Bronchial epithelial cell (primary cell): ENCODE measurements at regions not wholly inside any gene's neighbourhood (a gene's known extent, or its start where the extent isn't known, plus 50 kb on each side); places are given as distances from the start of the nearest gene placed in this dataset.
"Not testable (repeated sequence)": the region's sequence is repeated elsewhere in the genome, so short reads cannot be mapped to it uniquely, and the experiment has no call there.

Experiments used
- DNase-seq: peaks from one replicate; pipeline ENCODE4 v3.0.0-alpha.2; 2010; ENCODE audit warnings: low read depth
- FAIRE-seq: peaks from 2 replicates; lab custom pipeline; 2011; peaks lifted over from hg19 to GRCh38; lab: Jason Lieb, UNC
- H3K27me3 ChIP-seq: 2 replicates; pipeline ENCODE4 v1.5.1; 2011; ENCODE audit warnings: low read length; ENCODE audit not compliant: control insufficient read depth, insufficient read depth
- H3K36me3 ChIP-seq: 2 replicates; pipeline ENCODE4 v1.5.1; 2011; ENCODE audit warnings: low read length; ENCODE audit not compliant: control insufficient read depth, insufficient read depth
- H3K4me3 ChIP-seq: 2 replicates; pipeline ENCODE4 v1.5.1; 2011; ENCODE audit warnings: mild to moderate bottlenecking, low read depth, low read length, control low read depth
- TF ChIP-seq, protein P1 (sequence below): IDR thresholded peaks from 2 replicates; pipeline ENCODE4 v1.5.1; 2011; ENCODE audit warnings: mild to moderate bottlenecking, moderate library complexity, low read length, control low read depth, inconsistent platforms; ENCODE audit not compliant: insufficient read depth, severe bottlenecking

DNA sequence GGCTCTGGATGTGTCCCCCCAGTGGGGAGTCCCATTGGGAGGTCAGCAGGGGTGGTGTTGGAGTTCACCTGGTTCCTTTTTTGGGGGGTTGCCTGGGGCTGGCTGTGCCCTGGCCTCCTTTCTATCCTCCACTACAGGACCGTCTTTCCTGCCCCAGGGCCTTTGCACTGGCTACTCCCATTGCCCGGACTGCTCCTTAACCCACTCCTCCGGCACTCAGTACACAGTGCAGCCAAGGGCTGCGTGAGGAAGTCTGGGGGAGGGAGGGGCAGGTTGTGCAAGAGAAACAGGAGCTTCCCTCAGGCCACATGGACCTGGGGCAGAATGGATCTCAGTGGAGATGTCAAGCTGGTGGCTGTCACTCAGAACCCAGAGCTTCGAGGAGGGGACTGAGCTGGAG is 429.3 kb upstream of the SULF2 start:
- no peak for FAIRE-seq

DNA sequence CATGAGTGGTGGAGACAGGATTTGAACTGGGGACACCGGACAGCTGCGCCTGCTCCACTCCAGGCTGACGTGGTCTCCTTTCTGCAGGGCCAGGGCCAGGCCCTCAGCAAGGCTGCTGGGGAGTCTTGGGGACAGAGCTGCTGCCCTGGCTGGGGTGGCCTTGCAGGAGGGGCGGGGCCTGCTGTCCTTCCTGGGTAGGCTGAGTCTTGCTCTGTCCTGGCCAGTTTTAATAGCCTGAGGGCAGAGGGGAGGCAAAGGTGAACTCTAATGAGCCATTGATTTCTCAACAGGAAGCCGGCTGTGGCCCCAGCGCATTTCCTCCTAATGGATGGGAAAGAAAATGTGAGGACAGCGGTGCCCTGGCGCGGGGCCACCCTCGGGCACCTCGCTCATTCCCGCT is 428.4 kb upstream of the SULF2 start:
- H3K36me3 ChIP-seq, H3K4me3 ChIP-seq, FAIRE-seq, DNase-seq, H3K27me3 ChIP-seq: not testable (repeated sequence)

More for the DNA sequence above, 429.3 kb upstream of the SULF2 start:
- TF ChIP-seq, protein P1, sequence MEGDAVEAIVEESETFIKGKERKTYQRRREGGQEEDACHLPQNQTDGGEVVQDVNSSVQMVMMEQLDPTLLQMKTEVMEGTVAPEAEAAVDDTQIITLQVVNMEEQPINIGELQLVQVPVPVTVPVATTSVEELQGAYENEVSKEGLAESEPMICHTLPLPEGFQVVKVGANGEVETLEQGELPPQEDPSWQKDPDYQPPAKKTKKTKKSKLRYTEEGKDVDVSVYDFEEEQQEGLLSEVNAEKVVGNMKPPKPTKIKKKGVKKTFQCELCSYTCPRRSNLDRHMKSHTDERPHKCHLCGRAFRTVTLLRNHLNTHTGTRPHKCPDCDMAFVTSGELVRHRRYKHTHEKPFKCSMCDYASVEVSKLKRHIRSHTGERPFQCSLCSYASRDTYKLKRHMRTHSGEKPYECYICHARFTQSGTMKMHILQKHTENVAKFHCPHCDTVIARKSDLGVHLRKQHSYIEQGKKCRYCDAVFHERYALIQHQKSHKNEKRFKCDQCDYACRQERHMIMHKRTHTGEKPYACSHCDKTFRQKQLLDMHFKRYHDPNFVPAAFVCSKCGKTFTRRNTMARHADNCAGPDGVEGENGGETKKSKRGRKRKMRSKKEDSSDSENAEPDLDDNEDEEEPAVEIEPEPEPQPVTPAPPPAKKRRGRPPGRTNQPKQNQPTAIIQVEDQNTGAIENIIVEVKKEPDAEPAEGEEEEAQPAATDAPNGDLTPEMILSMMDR, result no peak
- no peak for DNase-seq
- Histone ChIP-seq H3K27me3 (no peaks in the 10 kb centered on the region), H3K4me3 (no peak overlapping the region), H3K36me3 (no peaks in the 10 kb centered on the region)

DNA sequence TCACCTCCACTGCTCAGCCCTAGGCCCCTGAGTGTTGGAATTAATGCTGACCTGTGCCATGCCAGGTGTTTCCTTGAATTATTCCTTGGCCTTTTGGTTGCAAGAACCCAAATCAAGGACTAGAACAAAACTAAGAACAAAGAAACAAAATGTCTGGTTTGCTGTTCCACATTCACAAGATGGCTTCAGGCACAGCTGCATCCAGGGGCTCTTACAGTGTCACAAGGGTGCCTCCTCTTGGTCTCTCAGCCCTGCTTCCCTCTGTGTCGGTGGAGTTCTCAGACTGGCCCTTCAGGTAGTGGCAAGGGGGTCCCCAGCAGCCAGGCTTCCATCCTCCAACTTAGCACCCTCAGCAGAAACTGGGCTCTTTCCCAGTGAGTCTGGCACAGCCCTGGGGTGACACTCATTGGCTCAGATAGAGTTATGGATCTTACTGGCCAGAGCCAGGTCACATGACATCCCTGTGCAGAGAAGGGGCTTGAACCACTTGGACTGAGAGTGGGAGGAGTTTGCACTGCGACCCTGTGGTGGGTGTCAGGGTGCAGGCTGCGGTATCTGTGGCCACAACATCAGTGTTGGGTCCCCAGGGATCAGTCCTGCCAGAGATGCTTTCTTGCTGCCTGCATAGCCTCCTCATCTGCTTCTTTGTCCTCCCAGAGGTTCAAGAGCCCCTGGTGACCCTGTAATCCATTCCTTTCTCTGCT is 427.7 kb upstream of the SULF2 start:
- DNase-seq (no peak), FAIRE-seq (peak; percentile 66)
- TF ChIP-seq, protein P1, result no peak
- Histone ChIP-seq H3K27me3 (no peaks in the 10 kb centered on the region), H3K36me3 (no peaks in the 10 kb centered on the region), H3K4me3 (no peak overlapping the region)

DNA sequence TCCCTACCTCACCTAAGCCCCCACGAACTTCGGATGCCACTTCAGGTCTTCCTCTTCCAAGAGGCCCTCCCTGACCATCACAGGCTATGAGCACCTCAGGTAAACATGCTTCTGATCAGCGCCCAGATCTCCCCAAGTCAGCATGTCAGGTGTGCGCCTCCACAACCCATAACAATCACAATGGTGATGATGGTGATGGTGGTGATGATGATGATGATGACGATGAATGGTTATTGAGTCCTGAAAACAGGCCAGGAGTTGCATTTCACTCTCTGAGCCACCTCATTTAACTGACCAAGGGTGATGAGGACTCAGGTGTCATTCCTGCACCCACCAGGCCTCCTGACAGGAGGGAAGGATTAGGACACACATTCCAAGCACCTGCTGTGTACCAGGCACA is 426.6 kb upstream of the SULF2 start:
- TF ChIP-seq, protein P1, result no peak
- Histone ChIP-seq H3K4me3 (no peak overlapping the region), H3K36me3 (no peaks in the 10 kb centered on the region), H3K27me3 (no peaks in the 10 kb centered on the region)
- FAIRE-seq, result no peak
- no peak for DNase-seq

- TF ChIP-seq, protein P1, result no peak
- H3K4me3 ChIP-seq, result no peak overlapping the region
- no peaks in the 10 kb centered on the region for H3K27me3 ChIP-seq
- no peaks in the 10 kb centered on the region for H3K36me3 ChIP-seq
- FAIRE-seq (no peak), DNase-seq (no peak)
These were observed 426.0 kb upstream of the SULF2 start for GRCh38 chr20:48211238-48211637.

- TF ChIP-seq, protein P1, result no peak
- H3K27me3 ChIP-seq, result no peaks in the 10 kb centered on the region
- H3K36me3 ChIP-seq, result no peaks in the 10 kb centered on the region
- FAIRE-seq (no peak), DNase-seq (no peak)
- H3K4me3 ChIP-seq, result no peak overlapping the region
These were observed 425.1 kb upstream of the SULF2 start for GRCh38 chr20:48210111-48211027.
